HEK293 (cell line): ENCODE measurements at regions not wholly inside any gene's neighbourhood (a gene's known extent, or its start where the extent isn't known, plus 50 kb on each side); places are given as distances from the start of the nearest gene placed in this dataset.

ENCODE experiments used
- CTCF ChIA-PET: fragments of 350-600 bp; formaldehyde crosslinking; extraction: SDS; loops from one replicate; lab custom pipeline; 2021; ENCODE audit warnings: antibody characterized with exemption; lab: Yijun Ruan, JAX
- POLR2A ChIA-PET: fragments of 300-600 bp; formaldehyde crosslinking; extraction: SDS; loops from one replicate; lab custom pipeline; 2020; ENCODE audit warnings: antibody characterized with exemption, inconsistent platforms; lab: Yijun Ruan, JAX
- H3K27ac ChIP-seq: fragments of 200-500 bp; sonication (Bioruptor generic); 2 replicates; pipeline ENCODE4 v1.5.1; 2014; ENCODE audit warnings: low read depth, low read length, control low read depth, inconsistent platforms; ENCODE audit errors: extremely low read depth
- H3K36me3 ChIP-seq, 2 experiments: fragments of 200-500 bp in 1 of 2; sonication (Bioruptor generic) in 1 of 2; 1 replicate in 1 of 2; 2 replicates in 1 of 2; pipeline ENCODE4 v1.5.1; 2014 to 2017; ENCODE audit warnings: inconsistent platforms in 2 of 2, low read length in 2 of 2; ENCODE audit not compliant: control insufficient read depth in 2 of 2, insufficient read depth in 1 of 2
- H3K4me1 ChIP-seq: fragments of 200-500 bp; sonication (Bioruptor generic); 2 replicates; pipeline ENCODE4 v1.5.1; 2014; ENCODE audit warnings: mild to moderate bottlenecking, low read length, inconsistent platforms; ENCODE audit not compliant: control insufficient read depth, insufficient read depth
- H3K4me3 ChIP-seq: 2 replicates; pipeline ENCODE4 v1.5.1; 2011; ENCODE audit warnings: low read depth, mild to moderate bottlenecking, control low read depth, low read length, moderate library complexity
- H3K9me3 ChIP-seq: fragments of 200-500 bp; sonication (Bioruptor generic); 2 replicates; pipeline ENCODE4 v1.5.1; 2014; ENCODE audit warnings: low read depth, low read length, inconsistent platforms; ENCODE audit not compliant: control insufficient read depth, insufficient read depth
- ATF2 ChIP-seq: fragments of 450-650 bp; formaldehyde crosslinking; IDR thresholded peaks from 2 replicates; pipeline ENCODE4 v1.5.1; 2016; ENCODE audit warnings: missing biosample characterization, missing genetic modification characterization, low read depth
- FEZF1 ChIP-seq: fragments of 450-650 bp; formaldehyde crosslinking; IDR thresholded peaks from 2 replicates; pipeline ENCODE4 v1.5.1; 2016; ENCODE audit warnings: missing biosample characterization, missing genetic modification characterization
- KLF9 ChIP-seq: fragments of 450-650 bp; formaldehyde crosslinking; IDR thresholded peaks from 2 replicates; pipeline ENCODE4 v1.5.1; 2016; ENCODE audit warnings: missing biosample characterization, missing genetic modification characterization, low read depth
- MEIS1 ChIP-seq: sonication (generic); formaldehyde crosslinking; IDR thresholded peaks from 2 replicates; pipeline ENCODE4 v1.8.1; 2022; ENCODE audit warnings: missing genetic modification reagents, mild to moderate bottlenecking, borderline replicate concordance
- SP3 ChIP-seq: fragments of 450-650 bp; formaldehyde crosslinking; IDR thresholded peaks from 2 replicates; pipeline ENCODE4 v1.5.1; 2016; ENCODE audit warnings: missing biosample characterization, missing genetic modification characterization
- ZBTB1 ChIP-seq: fragments of 450-650 bp; formaldehyde crosslinking; IDR thresholded peaks from 2 replicates; pipeline ENCODE4 v1.5.1; 2016; ENCODE audit warnings: missing biosample characterization, missing genetic modification characterization
- ZBTB20 ChIP-seq: fragments of 450-650 bp; formaldehyde crosslinking; IDR thresholded peaks from 2 replicates; pipeline ENCODE4 v1.5.1; 2016; ENCODE audit warnings: missing biosample characterization, missing genetic modification characterization
- ZNF138 ChIP-seq: fragments of 450-650 bp; formaldehyde crosslinking; IDR thresholded peaks from 2 replicates; pipeline ENCODE4 v1.5.1; 2016; ENCODE audit warnings: missing biosample characterization, missing genetic modification characterization, borderline replicate concordance
- ZNF140 ChIP-seq: fragments of 450-650 bp; formaldehyde crosslinking; IDR thresholded peaks from 2 replicates; pipeline ENCODE4 v1.5.1; 2016; ENCODE audit warnings: missing biosample characterization, missing genetic modification characterization
- ZNF148 ChIP-seq: fragments of 450-650 bp; formaldehyde crosslinking; IDR thresholded peaks from 2 replicates; pipeline ENCODE4 v1.5.0; 2017; ENCODE audit warnings: missing biosample characterization, missing genetic modification characterization, borderline replicate concordance
- ZNF157 ChIP-seq: fragments of 450-650 bp; formaldehyde crosslinking; IDR thresholded peaks from 2 replicates; pipeline ENCODE4 v1.5.1; 2016; ENCODE audit warnings: missing biosample characterization, missing genetic modification characterization
- ZNF169 ChIP-seq: fragments of 450-650 bp; formaldehyde crosslinking; IDR thresholded peaks from 2 replicates; pipeline ENCODE4 v1.5.1; 2016; ENCODE audit warnings: missing biosample characterization, missing genetic modification characterization
- ZNF350 ChIP-seq: fragments of 450-650 bp; formaldehyde crosslinking; IDR thresholded peaks from 2 replicates; pipeline ENCODE4 v1.5.0; 2017; ENCODE audit warnings: missing biosample characterization, mild to moderate bottlenecking, missing genetic modification characterization
- ZNF426 ChIP-seq: fragments of 450-650 bp; formaldehyde crosslinking; IDR thresholded peaks from 2 replicates; pipeline ENCODE4 v1.5.1; 2017; ENCODE audit warnings: missing biosample characterization, missing genetic modification characterization, mild to moderate bottlenecking, inconsistent platforms, moderate library complexity
- ZNF548 ChIP-seq: fragments of 450-650 bp; formaldehyde crosslinking; IDR thresholded peaks from 2 replicates; pipeline ENCODE4 v1.5.1; 2016; ENCODE audit warnings: missing biosample characterization, missing genetic modification characterization
- ZNF555 ChIP-seq: fragments of 450-650 bp; formaldehyde crosslinking; conservative IDR thresholded peaks from 2 replicates; pipeline ENCODE4 v1.5.1; 2017; ENCODE audit warnings: missing biosample characterization, mild to moderate bottlenecking, missing genetic modification characterization, inconsistent platforms
- ZNF600 ChIP-seq: fragments of 450-650 bp; formaldehyde crosslinking; IDR thresholded peaks from 2 replicates; pipeline ENCODE4 v1.5.1; 2016; ENCODE audit warnings: missing biosample characterization, missing genetic modification characterization
- ZNF664 ChIP-seq: fragments of 450-650 bp; formaldehyde crosslinking; IDR thresholded peaks from 2 replicates; pipeline ENCODE4 v1.5.1; 2016; ENCODE audit warnings: missing biosample characterization, missing genetic modification characterization
- ZNF692 ChIP-seq: fragments of 450-650 bp; formaldehyde crosslinking; IDR thresholded peaks from 2 replicates; pipeline ENCODE4 v1.5.1; 2016; ENCODE audit warnings: missing biosample characterization, missing genetic modification characterization
- ZNF843 ChIP-seq: fragments of 450-650 bp; formaldehyde crosslinking; IDR thresholded peaks from 2 replicates; pipeline ENCODE4 v1.5.1; 2016; ENCODE audit warnings: missing biosample characterization, missing genetic modification characterization
- ZSCAN16 ChIP-seq: fragments of 450-650 bp; formaldehyde crosslinking; IDR thresholded peaks from 2 replicates; pipeline ENCODE4 v1.5.1; 2016; ENCODE audit warnings: missing biosample characterization, missing genetic modification characterization
- ZSCAN5A ChIP-seq: fragments of 450-650 bp; formaldehyde crosslinking; IDR thresholded peaks from 2 replicates; pipeline ENCODE4 v1.5.1; 2016; ENCODE audit warnings: missing biosample characterization, missing genetic modification characterization
- ZXDB ChIP-seq: fragments of 450-650 bp; formaldehyde crosslinking; IDR thresholded peaks from 2 replicates; pipeline ENCODE4 v1.5.1; 2016; ENCODE audit warnings: missing biosample characterization, missing genetic modification characterization

- no peaks in the 10 kb centered on the region for H3K9me3 ChIP-seq
- H3K4me1 ChIP-seq: no peaks in the 10 kb centered on the region
- no peaks in the 10 kb centered on the region for H3K36me3 ChIP-seq
- ChIA-PET CTCF (no interaction called here), POLR2A (no interaction called here)
- no peak overlapping the region for H3K27ac ChIP-seq
- TF ChIP-seq ZNF548 (tag by site-specific recombination) (no peak), ZNF350 (tag by site-specific recombination) (no peak), ATF2 (tag by site-specific recombination) (0 out of 2 replicates have a peak, but pooled peaks have one; percentile 7), MEIS1 (CRISPR knock-in tag) (no peak), ZNF140 (tag by site-specific recombination) (no peak), ZBTB1 (no peak), ZNF843 (tag by site-specific recombination) (no peak)
- no peak overlapping the region for H3K4me3 ChIP-seq
These were observed 418.7 kb upstream of the RGS18 start for GRCh38 chr1:191739544-191739943.

- ChIA-PET CTCF (no interaction called here), POLR2A (no interaction called here)
- no peak overlapping the region for H3K27ac ChIP-seq
- no peaks in the 10 kb centered on the region for H3K9me3 ChIP-seq
- TF ChIP-seq SP3 (tag by site-specific recombination) (no peak), ZNF426 (tag by site-specific recombination) (no peak), ZNF555 (tag by site-specific recombination) (no peak), ZNF664 (no peak), ZBTB20 (tag by site-specific recombination) (no peak), ZNF138 (tag by site-specific recombination) (no peak), ZNF600 (no peak), ZSCAN5A (tag by site-specific recombination) (no peak)
- H3K36me3 ChIP-seq: no peaks in the 10 kb centered on the region
- H3K4me3 ChIP-seq: no peak overlapping the region
- H3K4me1 ChIP-seq: no peaks in the 10 kb centered on the region
These were observed 405.9 kb upstream of the RGS18 start for GRCh38 chr1:191752342-191752741.

GRCh38 chr1:191760016-191760415 lies 398.2 kb upstream of the RGS18 start:
- POLR2A ChIA-PET: no interaction called here
- Histone ChIP-seq H3K27ac (no peak overlapping the region), H3K4me3 (no peak overlapping the region), H3K4me1 (no peaks in the 10 kb centered on the region), H3K36me3 (no peaks in the 10 kb centered on the region), H3K9me3 (no peaks in the 10 kb centered on the region)
- CTCF ChIA-PET: interaction anchor here (0.7 kb wide), 1 partner anchor 400 kb away, joined by 6 read pairs; no protein-coding TSS in a partner anchor
- TF ChIP-seq ZXDB (tag by site-specific recombination) (no peak), ZSCAN16 (tag by site-specific recombination) (no peak), FEZF1 (no peak), ZNF692 (tag by site-specific recombination) (no peak), ZNF169 (tag by site-specific recombination) (no peak), ZNF157 (tag by site-specific recombination) (no peak), KLF9 (tag by site-specific recombination) (no peak), ZNF843 (tag by site-specific recombination) (no peak), ZNF148 (tag by site-specific recombination) (no peak)
